ENCODE measurements at regions not wholly inside any gene's neighbourhood (a gene's known extent, or its start where the extent isn't known, plus 50 kb on each side); places are given as distances from the start of the nearest gene placed in this dataset.

GRCh38 chr12:127006972-127007371, 1260.0 kb upstream of the TMEM132C start:
- 82% methylated on average over 7 of the region's 9 CpGs for WGBS (ENCODE audit: insufficient coverage)

GRCh38 chr12:127008755-127009403, 1258.1 kb upstream of the TMEM132C start:
- WGBS (ENCODE audit: insufficient coverage): 96% methylated on average over 7 of the region's 10 CpGs
- Histone ChIP-seq H3K27me3 (ENCODE audit: control insufficient read depth, insufficient read depth, low read length) (no peaks in the 10 kb centered on the region), H3K4me3 (ENCODE audit: low read depth, low read length) (no peak overlapping the region), H3K4me1 (ENCODE audit: control insufficient read depth, insufficient read depth, low read length) (no peaks in the 10 kb centered on the region), H3K36me3 (ENCODE audit: control insufficient read depth, insufficient read depth, low read length) (no peaks in the 10 kb centered on the region), H3K9me3 (ENCODE audit: control insufficient read depth, insufficient read depth, low read length) (no peaks in the 10 kb centered on the region), H3K27ac (ENCODE audit: low read depth, low read length) (no peak overlapping the region)
- no peak for DNase-seq (ENCODE audit: low read depth in 4 of 6, low spot score in 6 of 6)

More at GRCh38 chr12:127006972-127007371, 1260.0 kb upstream of the TMEM132C start:
- no peaks in the 10 kb centered on the region for H3K27me3 ChIP-seq (ENCODE audit: control insufficient read depth, insufficient read depth, low read length)
- no peak overlapping the region for H3K4me3 ChIP-seq (ENCODE audit: low read depth, low read length)
- no peaks in the 10 kb centered on the region for H3K9me3 ChIP-seq (ENCODE audit: control insufficient read depth, insufficient read depth, low read length)
- no peaks in the 10 kb centered on the region for H3K4me1 ChIP-seq (ENCODE audit: control insufficient read depth, insufficient read depth, low read length)
- H3K27ac ChIP-seq (ENCODE audit: low read depth, low read length): no peak overlapping the region
- DNase-seq (ENCODE audit: low read depth in 4 of 6, low spot score in 6 of 6): no peak
- H3K36me3 ChIP-seq (ENCODE audit: control insufficient read depth, insufficient read depth, low read length): no peaks in the 10 kb centered on the region

DNA sequence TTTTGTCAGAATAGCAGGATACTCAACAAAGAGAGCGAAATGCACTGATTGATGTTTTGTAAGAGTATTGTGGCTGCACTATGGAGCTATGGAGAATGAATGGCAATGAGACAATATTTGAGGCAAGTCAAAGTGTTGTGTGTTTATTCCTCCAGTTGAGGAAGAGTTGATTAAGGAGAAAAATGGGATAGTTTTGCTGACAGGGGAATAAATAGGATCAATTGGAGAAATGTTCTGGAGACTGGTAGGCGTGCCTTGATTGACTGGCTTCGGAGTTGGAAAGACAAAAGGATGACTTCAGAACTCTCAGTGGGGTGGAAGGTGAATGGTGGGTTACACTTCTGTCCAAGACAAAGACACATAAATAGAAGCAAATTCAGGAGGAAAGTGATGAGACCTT, 1254.9 kb upstream of the TMEM132C start:
- H3K36me3 ChIP-seq (ENCODE audit: control insufficient read depth, insufficient read depth, low read length): no peaks in the 10 kb centered on the region
- H3K4me3 ChIP-seq (ENCODE audit: low read depth, low read length): no peak overlapping the region
- no peak for DNase-seq (ENCODE audit: low read depth in 4 of 6, low spot score in 6 of 6)
- 77% methylated on average over 3 of the region's 3 CpGs for WGBS (ENCODE audit: insufficient coverage)
- H3K27me3 ChIP-seq (ENCODE audit: control insufficient read depth, insufficient read depth, low read length): no peaks in the 10 kb centered on the region
- no peak overlapping the region for H3K27ac ChIP-seq (ENCODE audit: low read depth, low read length)
- no peaks in the 10 kb centered on the region for H3K9me3 ChIP-seq (ENCODE audit: control insufficient read depth, insufficient read depth, low read length)
- no peaks in the 10 kb centered on the region for H3K4me1 ChIP-seq (ENCODE audit: control insufficient read depth, insufficient read depth, low read length)

- Histone ChIP-seq H3K4me1 (ENCODE audit: control insufficient read depth, insufficient read depth, low read length) (no peaks in the 10 kb centered on the region), H3K9me3 (ENCODE audit: control insufficient read depth, insufficient read depth, low read length) (no peaks in the 10 kb centered on the region), H3K27me3 (ENCODE audit: control insufficient read depth, insufficient read depth, low read length) (no peaks in the 10 kb centered on the region), H3K36me3 (ENCODE audit: control insufficient read depth, insufficient read depth, low read length) (no peaks in the 10 kb centered on the region), H3K27ac (ENCODE audit: low read depth, low read length) (no peak overlapping the region), H3K4me3 (ENCODE audit: low read depth, low read length) (no peak overlapping the region)
- WGBS (ENCODE audit: insufficient coverage): no CpG with 5 or more reads among the region's 4 CpGs
- no peak for DNase-seq (ENCODE audit: low read depth in 4 of 6, low spot score in 6 of 6)
Observed at GRCh38 chr12:127013197-127013596, 1253.8 kb upstream of the TMEM132C start.

- Histone ChIP-seq H3K4me3 (ENCODE audit: low read depth, low read length) (no peak overlapping the region), H3K36me3 (ENCODE audit: control insufficient read depth, insufficient read depth, low read length) (no peaks in the 10 kb centered on the region), H3K27ac (ENCODE audit: low read depth, low read length) (no peak overlapping the region), H3K9me3 (ENCODE audit: control insufficient read depth, insufficient read depth, low read length) (no peaks in the 10 kb centered on the region), H3K27me3 (ENCODE audit: control insufficient read depth, insufficient read depth, low read length) (no peaks in the 10 kb centered on the region), H3K4me1 (ENCODE audit: control insufficient read depth, insufficient read depth, low read length) (no peaks in the 10 kb centered on the region)
- 50% methylated on average over 1 of the region's 1 CpG for WGBS (ENCODE audit: insufficient coverage)
- no peak for DNase-seq (ENCODE audit: low read depth in 4 of 6, low spot score in 6 of 6)
Observed at GRCh38 chr12:127014079-127014478, 1252.9 kb upstream of the TMEM132C start.

GRCh38 chr12:127024791-127025190, 1242.2 kb upstream of the TMEM132C start:
- WGBS (ENCODE audit: insufficient coverage): no CpG with 5 or more reads among the region's 2 CpGs
- DNase-seq (ENCODE audit: low read depth in 4 of 6, low spot score in 6 of 6): no peak
- Histone ChIP-seq H3K4me3 (ENCODE audit: low read depth, low read length) (no peak overlapping the region), H3K36me3 (ENCODE audit: control insufficient read depth, insufficient read depth, low read length) (no peaks in the 10 kb centered on the region), H3K9me3 (ENCODE audit: control insufficient read depth, insufficient read depth, low read length) (no peaks in the 10 kb centered on the region), H3K27me3 (ENCODE audit: control insufficient read depth, insufficient read depth, low read length) (no peaks in the 10 kb centered on the region), H3K27ac (ENCODE audit: low read depth, low read length) (no peak overlapping the region), H3K4me1 (ENCODE audit: control insufficient read depth, insufficient read depth, low read length) (no peaks in the 10 kb centered on the region)

DNA sequence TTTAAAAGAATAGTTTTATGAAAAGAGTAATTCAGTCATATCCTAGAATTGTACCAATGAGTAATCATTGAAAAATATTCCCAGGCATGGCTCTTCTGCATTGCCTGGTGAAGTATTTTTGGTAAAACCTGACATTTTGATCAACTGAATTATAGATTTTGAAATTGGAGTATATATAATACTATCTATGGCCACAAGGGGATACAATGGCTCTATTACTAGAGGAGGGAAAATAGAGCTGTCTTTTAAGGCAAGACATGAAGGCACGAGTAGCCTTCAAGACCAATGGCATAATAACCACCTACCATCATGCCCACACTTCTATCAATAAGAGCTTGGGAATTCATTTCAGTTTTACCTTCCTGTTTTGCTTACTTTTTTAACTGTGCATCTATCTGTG, 1241.4 kb upstream of the TMEM132C start:
- no peak for DNase-seq (ENCODE audit: low read depth in 4 of 6, low spot score in 6 of 6)
- no CpG with 5 or more reads among the region's 1 CpG for WGBS (ENCODE audit: insufficient coverage)
- no peaks in the 10 kb centered on the region for H3K9me3 ChIP-seq (ENCODE audit: control insufficient read depth, insufficient read depth, low read length)
- H3K4me3 ChIP-seq (ENCODE audit: low read depth, low read length): no peak overlapping the region
- H3K27ac ChIP-seq (ENCODE audit: low read depth, low read length): no peak overlapping the region
- no peaks in the 10 kb centered on the region for H3K4me1 ChIP-seq (ENCODE audit: control insufficient read depth, insufficient read depth, low read length)
- no peaks in the 10 kb centered on the region for H3K27me3 ChIP-seq (ENCODE audit: control insufficient read depth, insufficient read depth, low read length)
- no peaks in the 10 kb centered on the region for H3K36me3 ChIP-seq (ENCODE audit: control insufficient read depth, insufficient read depth, low read length)

DNA sequence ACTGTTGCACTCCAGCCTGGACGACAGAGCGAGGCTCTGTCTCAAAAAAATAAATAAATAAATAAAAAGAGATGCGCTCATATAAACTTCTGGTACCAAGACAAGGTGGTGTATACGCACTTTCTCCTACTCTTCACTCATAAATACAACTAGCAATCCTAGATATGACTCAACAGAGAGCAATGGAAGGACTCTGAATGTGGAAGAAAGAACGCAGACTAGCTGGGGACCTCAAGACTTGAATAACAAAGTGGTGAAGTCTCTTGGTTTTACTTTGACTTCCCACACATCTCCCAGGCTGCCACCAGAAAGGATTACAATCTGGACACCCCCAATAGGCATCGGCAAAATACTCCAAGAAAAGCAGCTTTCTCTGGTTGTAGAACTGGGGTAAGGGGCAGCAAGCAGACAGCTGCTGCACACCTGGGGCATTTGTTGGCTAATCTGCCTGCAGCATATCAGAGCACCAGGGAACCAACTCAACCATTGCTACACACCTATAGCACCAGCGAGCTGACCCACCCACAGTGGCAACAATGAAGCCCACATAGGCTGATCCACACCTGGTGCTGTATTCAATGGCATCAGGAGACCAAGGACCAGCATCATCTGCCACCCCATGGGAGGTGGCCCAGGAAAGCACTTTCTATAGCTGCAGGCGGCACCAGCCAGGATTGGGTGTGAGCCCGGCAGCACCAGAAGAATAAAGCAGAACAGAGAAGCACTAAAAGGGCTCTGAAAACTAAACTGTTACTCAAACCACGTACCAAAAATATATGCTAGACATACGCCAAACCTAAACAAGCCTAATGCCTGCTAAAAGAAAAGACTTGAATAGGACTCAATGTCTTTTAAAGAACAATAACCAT, 1231.7 kb upstream of the TMEM132C start:
- no peaks in the 10 kb centered on the region for H3K36me3 ChIP-seq (ENCODE audit: control insufficient read depth, insufficient read depth, low read length)
- no peaks in the 10 kb centered on the region for H3K9me3 ChIP-seq (ENCODE audit: control insufficient read depth, insufficient read depth, low read length)
- H3K27ac ChIP-seq (ENCODE audit: low read depth, low read length): no peak overlapping the region
- no peaks in the 10 kb centered on the region for H3K27me3 ChIP-seq (ENCODE audit: control insufficient read depth, insufficient read depth, low read length)
- DNase-seq (ENCODE audit: low read depth in 4 of 6, low spot score in 6 of 6): no peak
- no peak overlapping the region for H3K4me3 ChIP-seq (ENCODE audit: low read depth, low read length)
- H3K4me1 ChIP-seq (ENCODE audit: control insufficient read depth, insufficient read depth, low read length): no peaks in the 10 kb centered on the region
- 97% methylated on average over 4 of the region's 11 CpGs for WGBS (ENCODE audit: insufficient coverage)

- no peaks in the 10 kb centered on the region for H3K36me3 ChIP-seq (ENCODE audit: control insufficient read depth, insufficient read depth, low read length)
- H3K27me3 ChIP-seq (ENCODE audit: control insufficient read depth, insufficient read depth, low read length): no peaks in the 10 kb centered on the region
- no peaks in the 10 kb centered on the region for H3K9me3 ChIP-seq (ENCODE audit: control insufficient read depth, insufficient read depth, low read length)
- no peak overlapping the region for H3K4me3 ChIP-seq (ENCODE audit: low read depth, low read length)
- no peak overlapping the region for H3K27ac ChIP-seq (ENCODE audit: low read depth, low read length)
- 88% methylated on average over 1 of the region's 1 CpG for WGBS (ENCODE audit: insufficient coverage)
- H3K4me1 ChIP-seq (ENCODE audit: control insufficient read depth, insufficient read depth, low read length): no peaks in the 10 kb centered on the region
- DNase-seq (ENCODE audit: low read depth in 4 of 6, low spot score in 6 of 6): no peak
Observed at GRCh38 chr12:127038152-127038551, 1228.8 kb upstream of the TMEM132C start.

- Histone ChIP-seq H3K9me3 (ENCODE audit: control insufficient read depth, insufficient read depth, low read length) (no peaks in the 10 kb centered on the region), H3K27me3 (ENCODE audit: control insufficient read depth, insufficient read depth, low read length) (no peaks in the 10 kb centered on the region), H3K4me3 (ENCODE audit: low read depth, low read length) (no peak overlapping the region), H3K36me3 (ENCODE audit: control insufficient read depth, insufficient read depth, low read length) (no peaks in the 10 kb centered on the region), H3K4me1 (ENCODE audit: control insufficient read depth, insufficient read depth, low read length) (no peaks in the 10 kb centered on the region), H3K27ac (ENCODE audit: low read depth, low read length) (no peak overlapping the region)
- DNase-seq (ENCODE audit: low read depth in 4 of 6, low spot score in 6 of 6): no peak
- 64% methylated on average over 4 of the region's 10 CpGs for WGBS (ENCODE audit: insufficient coverage)
Observed at GRCh38 chr12:127038761-127039160, 1228.2 kb upstream of the TMEM132C start.

Measured in spinal cord (tissue), 9 donors.